HUES48 (cell line): ENCODE measurements at regions not wholly inside any gene's neighbourhood (a gene's known extent, or its start where the extent isn't known, plus 50 kb on each side); places are given as distances from the start of the nearest gene placed in this dataset.

ENCODE experiments used
- H3K27ac ChIP-seq: one replicate; pipeline ENCODE4 v1.7.0; 2013; ENCODE audit warnings: low read depth, low read length, inconsistent platforms
- H3K27me3 ChIP-seq: 2 replicates; pipeline ENCODE4 v1.6.1; 2013; ENCODE audit warnings: mild to moderate bottlenecking, low read length; ENCODE audit not compliant: control insufficient read depth, insufficient read depth
- H3K36me3 ChIP-seq: 2 replicates; pipeline ENCODE4 v1.6.1; 2013; ENCODE audit warnings: low read length; ENCODE audit not compliant: control insufficient read depth, insufficient read depth
- H3K4me1 ChIP-seq: 2 replicates; pipeline ENCODE4 v1.6.1; 2013; ENCODE audit warnings: mild to moderate bottlenecking, low read length; ENCODE audit not compliant: control insufficient read depth, insufficient read depth
- H3K4me3 ChIP-seq: 2 replicates; pipeline ENCODE4 v1.5.1; 2013; ENCODE audit warnings: mild to moderate bottlenecking, low read depth, low read length
- H3K9ac ChIP-seq: 2 replicates; pipeline ENCODE4 v1.6.1; 2013; ENCODE audit warnings: mild to moderate bottlenecking, low read depth, low read length, moderate library complexity
- H3K9me3 ChIP-seq: 2 replicates; pipeline ENCODE4 v1.6.1; 2013; ENCODE audit warnings: low read length; ENCODE audit not compliant: control insufficient read depth, insufficient read depth

- H3K4me1 ChIP-seq: peaks cover 12% of the 10 kb centered on the region
- H3K9me3 ChIP-seq: no peaks in the 10 kb centered on the region
- no peaks in the 10 kb centered on the region for H3K36me3 ChIP-seq
- no peak overlapping the region for H3K27ac ChIP-seq
- no peaks in the 10 kb centered on the region for H3K27me3 ChIP-seq
- no peak overlapping the region for H3K9ac ChIP-seq
- no peak overlapping the region for H3K4me3 ChIP-seq
Measured at GRCh38 chr18:25651553-25651952, 299.6 kb upstream of the ZNF521 start.

- H3K27ac ChIP-seq: no peak overlapping the region
- no peak overlapping the region for H3K9ac ChIP-seq
- H3K4me1 ChIP-seq: peaks cover 9% of the 10 kb centered on the region
- H3K9me3 ChIP-seq: no peaks in the 10 kb centered on the region
- H3K36me3 ChIP-seq: no peaks in the 10 kb centered on the region
- no peaks in the 10 kb centered on the region for H3K27me3 ChIP-seq
- H3K4me3 ChIP-seq: no peak overlapping the region
Measured at GRCh38 chr18:25650201-25650941, 298.4 kb upstream of the ZNF521 start.

GRCh38 chr18:25648716-25649260 lies 296.8 kb upstream of the ZNF521 start:
- no peak overlapping the region for H3K27ac ChIP-seq
- H3K27me3 ChIP-seq: no peaks in the 10 kb centered on the region
- peaks cover 9% of the 10 kb centered on the region for H3K4me1 ChIP-seq

GRCh38 chr18:25647404-25647803 lies 295.4 kb upstream of the ZNF521 start:
- Histone ChIP-seq H3K9ac (no peak overlapping the region), H3K27ac (no peak overlapping the region), H3K4me3 (no peak overlapping the region), H3K36me3 (no peaks in the 10 kb centered on the region), H3K4me1 (peaks cover 6% of the 10 kb centered on the region), H3K27me3 (no peaks in the 10 kb centered on the region), H3K9me3 (no peaks in the 10 kb centered on the region)

More at GRCh38 chr18:25648716-25649260, 296.8 kb upstream of the ZNF521 start:
- no peak overlapping the region for H3K9ac ChIP-seq
- H3K36me3 ChIP-seq: no peaks in the 10 kb centered on the region
- no peaks in the 10 kb centered on the region for H3K9me3 ChIP-seq
- no peak overlapping the region for H3K4me3 ChIP-seq

- Histone ChIP-seq H3K27ac (no peak overlapping the region), H3K4me1 (peaks cover 3% of the 10 kb centered on the region)
Measured at GRCh38 chr18:25646971-25647370, 295.0 kb upstream of the ZNF521 start.

GRCh38 chr18:25639596-25639995 lies 287.6 kb upstream of the ZNF521 start:
- Histone ChIP-seq H3K36me3 (no peaks in the 10 kb centered on the region), H3K27ac (no peak overlapping the region), H3K9ac (no peak overlapping the region), H3K4me3 (no peak overlapping the region), H3K27me3 (no peaks in the 10 kb centered on the region), H3K4me1 (no peaks in the 10 kb centered on the region), H3K9me3 (no peaks in the 10 kb centered on the region)

More at GRCh38 chr18:25646971-25647370, 295.0 kb upstream of the ZNF521 start:
- Histone ChIP-seq H3K9me3 (no peaks in the 10 kb centered on the region), H3K4me3 (no peak overlapping the region), H3K27me3 (no peaks in the 10 kb centered on the region), H3K9ac (no peak overlapping the region), H3K36me3 (no peaks in the 10 kb centered on the region)

- Histone ChIP-seq H3K4me1 (no peaks in the 10 kb centered on the region), H3K36me3 (no peaks in the 10 kb centered on the region), H3K27ac (no peak overlapping the region), H3K9me3 (no peaks in the 10 kb centered on the region), H3K9ac (no peak overlapping the region), H3K4me3 (no peak overlapping the region), H3K27me3 (no peaks in the 10 kb centered on the region)
Measured at GRCh38 chr18:25633563-25633962, 281.6 kb upstream of the ZNF521 start.

- H3K4me3 ChIP-seq: no peak overlapping the region
- no peaks in the 10 kb centered on the region for H3K4me1 ChIP-seq
- no peaks in the 10 kb centered on the region for H3K27me3 ChIP-seq
- no peak overlapping the region for H3K9ac ChIP-seq
- no peaks in the 10 kb centered on the region for H3K36me3 ChIP-seq
- no peak overlapping the region for H3K27ac ChIP-seq
- H3K9me3 ChIP-seq: no peaks in the 10 kb centered on the region
Measured at GRCh38 chr18:25630682-25631081, 278.7 kb upstream of the ZNF521 start.

- no peaks in the 10 kb centered on the region for H3K27me3 ChIP-seq
- no peak overlapping the region for H3K27ac ChIP-seq
- H3K9me3 ChIP-seq: peaks cover 6% of the 10 kb centered on the region; the same call in 1 of the 2 replicates
- H3K9ac ChIP-seq: no peak overlapping the region
- H3K4me1 ChIP-seq: no peaks in the 10 kb centered on the region
- no peaks in the 10 kb centered on the region for H3K36me3 ChIP-seq
- H3K4me3 ChIP-seq: no peak overlapping the region
Measured at GRCh38 chr18:25621682-25622081, 269.7 kb upstream of the ZNF521 start.

- no peak overlapping the region for H3K4me3 ChIP-seq
- no peaks in the 10 kb centered on the region for H3K36me3 ChIP-seq
- no peaks in the 10 kb centered on the region for H3K4me1 ChIP-seq
- peaks cover 6% of the 10 kb centered on the region; the same call in 1 of the 2 replicates for H3K9me3 ChIP-seq
- no peaks in the 10 kb centered on the region for H3K27me3 ChIP-seq
- no peak overlapping the region for H3K27ac ChIP-seq
- H3K9ac ChIP-seq: no peak overlapping the region
Measured at GRCh38 chr18:25621144-25621543, 269.2 kb upstream of the ZNF521 start.

GRCh38 chr18:25614168-25614567 lies 262.2 kb upstream of the ZNF521 start:
- Histone ChIP-seq H3K9ac (no peak overlapping the region), H3K4me1 (peaks cover 6% of the 10 kb centered on the region), H3K36me3 (no peaks in the 10 kb centered on the region), H3K27me3 (no peaks in the 10 kb centered on the region), H3K27ac (no peak overlapping the region), H3K4me3 (no peak overlapping the region), H3K9me3 (no peaks in the 10 kb centered on the region)
